ENCODE measurements at regions not wholly inside any gene's neighbourhood (a gene's known extent, or its start where the extent isn't known, plus 50 kb on each side); places are given as distances from the start of the nearest gene placed in this dataset.
A peak's percentile ranks its signal among the peaks of the same experiment; 100 is the strongest.

DNA sequence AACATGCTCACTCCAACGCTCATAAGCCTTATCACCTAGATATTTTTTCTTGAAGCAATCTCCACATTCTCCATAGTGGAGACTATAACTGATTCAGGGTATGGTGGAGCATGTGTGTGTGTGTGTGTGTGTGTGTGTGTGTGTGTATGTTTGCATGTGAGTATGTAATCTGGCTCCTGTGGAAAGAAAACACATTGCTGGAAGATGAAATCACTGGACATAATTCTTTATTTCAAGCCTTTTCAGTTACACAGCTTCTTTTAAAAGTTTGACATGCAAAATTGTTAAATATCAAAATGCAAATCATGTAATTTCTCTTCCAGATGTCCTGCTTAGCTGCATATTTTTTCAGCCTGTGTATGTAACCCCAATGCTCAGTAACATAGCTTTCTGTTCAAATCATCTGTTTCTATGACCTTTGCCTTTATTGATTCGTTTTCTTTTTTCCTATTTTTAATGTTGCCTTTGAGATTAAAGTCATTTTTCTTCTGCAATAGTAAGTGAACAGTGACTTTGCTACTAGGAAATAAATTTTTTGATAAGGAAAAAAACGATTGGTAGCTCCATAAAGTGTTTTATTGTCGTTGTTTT lies 80.5 kb upstream of the BTG1 start:
- Mint-ChIP-seq H3K27me3 (no peaks in the 10 kb centered on the region), H3K36me3 (ENCODE audit: low read depth) (no peaks in the 10 kb centered on the region), H3K9me3 (no peaks in the 10 kb centered on the region), H3K27ac (no peak overlapping the region), H3K4me3 (no peak overlapping the region), H3K4me1 (peaks cover 9% of the 10 kb centered on the region)
- ATAC-seq (no peak), DNase-seq (no peak)

- no peak for DNase-seq
- ATAC-seq: peak; percentile 40
- Mint-ChIP-seq H3K4me3 (no peak overlapping the region), H3K9me3 (no peaks in the 10 kb centered on the region), H3K27me3 (no peaks in the 10 kb centered on the region), H3K27ac (no peak overlapping the region), H3K36me3 (ENCODE audit: low read depth) (no peaks in the 10 kb centered on the region), H3K4me1 (peaks cover 9% of the 10 kb centered on the region)
Observed at GRCh38 chr12:92224685-92225331, 79.2 kb upstream of the BTG1 start.

DNA sequence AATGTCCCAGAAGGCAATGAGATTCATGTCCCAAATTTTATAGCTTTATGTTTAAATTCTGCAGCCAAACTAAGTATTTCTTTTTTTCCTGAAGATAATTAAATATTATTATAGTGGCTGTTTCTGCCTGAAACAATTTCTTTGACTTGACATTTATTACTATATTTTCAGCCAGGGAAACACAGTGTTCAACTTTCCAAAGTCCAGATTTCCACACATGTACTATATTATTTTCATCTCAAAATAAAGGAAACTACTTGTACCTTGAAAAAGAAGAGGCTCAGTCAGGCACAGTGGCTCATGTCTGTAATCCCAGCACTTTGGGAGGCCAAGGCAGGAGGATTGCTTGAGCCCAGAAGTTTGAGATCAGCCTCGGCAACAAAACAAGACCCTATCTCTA lies 77.8 kb upstream of the BTG1 start:
- H3K27ac Mint-ChIP-seq: no peak overlapping the region
- no peaks in the 10 kb centered on the region for H3K36me3 Mint-ChIP-seq (ENCODE audit: low read depth)
- H3K4me1 Mint-ChIP-seq: peaks cover 17% of the 10 kb centered on the region
- ATAC-seq (no peak), DNase-seq (no peak)
- no peaks in the 10 kb centered on the region for H3K27me3 Mint-ChIP-seq
- no peaks in the 10 kb centered on the region for H3K9me3 Mint-ChIP-seq
- no peak overlapping the region for H3K4me3 Mint-ChIP-seq

GRCh38 chr12:92221656-92222315 lies 76.1 kb upstream of the BTG1 start:
- ATAC-seq (no peak), DNase-seq (no peak)
- no peak overlapping the region for H3K4me3 Mint-ChIP-seq
- no peak overlapping the region for H3K27ac Mint-ChIP-seq
- no peaks in the 10 kb centered on the region for H3K9me3 Mint-ChIP-seq
- H3K36me3 Mint-ChIP-seq (ENCODE audit: low read depth): no peaks in the 10 kb centered on the region
- H3K27me3 Mint-ChIP-seq: no peaks in the 10 kb centered on the region
- H3K4me1 Mint-ChIP-seq: peaks cover 30% of the 10 kb centered on the region

DNA sequence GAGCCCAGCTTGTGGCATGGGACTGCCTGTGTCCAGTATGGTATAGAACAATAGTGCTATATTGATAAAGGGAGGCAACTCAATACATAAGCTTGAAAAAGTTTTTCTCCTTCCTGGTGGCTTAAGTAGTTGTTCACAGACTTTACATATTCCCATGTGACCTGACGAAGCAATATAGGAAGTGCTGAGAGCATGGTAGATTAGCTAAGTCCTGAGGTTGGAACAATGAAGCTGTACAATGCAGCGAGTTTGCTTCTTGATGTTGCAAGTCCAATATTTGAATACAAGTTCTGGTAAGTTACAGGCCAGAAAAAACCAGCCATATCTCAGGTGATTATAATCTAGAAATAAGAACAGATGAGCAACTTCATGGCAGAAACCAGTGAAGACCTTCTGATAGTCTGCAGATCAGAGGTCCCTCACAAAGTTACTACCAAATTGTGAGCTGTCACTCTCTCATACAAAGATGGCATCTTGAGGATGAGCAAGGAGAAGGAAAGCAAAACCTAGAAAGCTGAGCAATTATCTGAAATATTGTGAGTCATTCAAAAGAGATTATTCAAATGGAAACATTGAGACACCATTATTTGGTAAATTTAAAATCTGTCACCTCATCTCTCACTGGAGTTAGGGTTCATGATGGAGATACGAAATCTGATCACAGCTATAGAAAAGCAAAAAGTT lies 72.9 kb upstream of the BTG1 start:
- Mint-ChIP-seq H3K4me3 (peak overlapping the region; percentile 13), H3K27ac (peak overlapping the region; percentile 67), H3K9me3 (peaks cover 12% of the 10 kb centered on the region), H3K4me1 (peaks cover 33% of the 10 kb centered on the region), H3K36me3 (ENCODE audit: low read depth) (no peaks in the 10 kb centered on the region), H3K27me3 (no peaks in the 10 kb centered on the region)
- DNase-seq: no peak
- ATAC-seq: peak; percentile 83

DNA sequence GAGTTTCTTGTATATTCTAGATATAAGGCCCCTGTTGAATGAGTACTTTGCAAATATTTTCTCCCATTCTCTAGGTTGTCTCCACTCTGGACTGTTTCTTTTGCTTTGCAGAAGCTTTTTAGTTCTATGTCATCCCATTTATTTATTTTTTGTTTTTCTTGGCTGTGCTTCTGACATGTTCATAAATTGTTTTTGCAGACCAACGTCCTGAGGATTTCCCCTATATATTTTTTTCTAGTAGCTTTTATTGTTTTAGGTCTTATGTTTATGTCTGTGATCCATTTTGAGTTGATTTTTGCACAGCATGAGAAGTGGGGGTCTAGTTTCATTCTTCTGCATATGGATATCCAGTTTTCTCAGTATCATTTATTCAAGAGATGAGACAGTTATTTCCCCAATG lies 70.4 kb upstream of the BTG1 start:
- no peaks in the 10 kb centered on the region for H3K27me3 Mint-ChIP-seq
- H3K9me3 Mint-ChIP-seq: peaks cover 16% of the 10 kb centered on the region
- H3K27ac Mint-ChIP-seq: no peak overlapping the region
- no peak overlapping the region for H3K4me3 Mint-ChIP-seq
- no peak for DNase-seq
- H3K4me1 Mint-ChIP-seq: peaks cover 39% of the 10 kb centered on the region
- ATAC-seq: no peak
- peaks cover 6% of the 10 kb centered on the region for H3K36me3 Mint-ChIP-seq (ENCODE audit: low read depth)

DNA sequence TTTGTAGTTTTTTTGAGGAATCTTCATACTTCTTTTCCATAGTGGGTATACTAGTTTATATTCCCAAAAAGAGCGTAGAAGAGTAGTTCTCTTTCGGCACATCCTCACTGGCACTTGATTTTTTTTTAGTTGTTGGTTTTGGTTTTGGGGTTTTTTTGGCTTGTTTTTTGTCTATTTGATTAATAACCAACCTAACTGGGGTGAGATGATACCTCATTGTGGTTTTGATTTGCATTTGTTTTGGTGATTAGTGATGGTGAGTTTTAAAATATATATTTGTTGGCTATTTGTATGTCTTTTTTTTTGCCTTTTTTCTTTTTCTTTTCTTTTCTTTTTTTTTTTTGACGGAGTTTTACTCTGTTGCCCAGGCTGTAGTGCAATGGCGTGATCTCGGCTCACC lies 69.7 kb upstream of the BTG1 start:
- no peaks in the 10 kb centered on the region for H3K27me3 Mint-ChIP-seq
- no peak for ATAC-seq
- no peak overlapping the region for H3K27ac Mint-ChIP-seq
- no peak overlapping the region for H3K4me3 Mint-ChIP-seq
- H3K9me3 Mint-ChIP-seq: peaks cover 16% of the 10 kb centered on the region
- H3K36me3 Mint-ChIP-seq (ENCODE audit: low read depth): peaks cover 6% of the 10 kb centered on the region
- no peak for DNase-seq
- peaks cover 42% of the 10 kb centered on the region for H3K4me1 Mint-ChIP-seq

- Mint-ChIP-seq H3K27ac (no peak overlapping the region), H3K4me1 (peaks cover 46% of the 10 kb centered on the region), H3K4me3 (no peak overlapping the region), H3K27me3 (no peaks in the 10 kb centered on the region), H3K9me3 (peaks cover 16% of the 10 kb centered on the region), H3K36me3 (ENCODE audit: low read depth) (peaks cover 10% of the 10 kb centered on the region)
- DNase-seq (no peak), ATAC-seq (no peak)
Observed at GRCh38 chr12:92213166-92213565, 67.5 kb upstream of the BTG1 start.

GRCh38 chr12:92210071-92210470 lies 64.4 kb upstream of the BTG1 start:
- DNase-seq: no peak
- Mint-ChIP-seq H3K4me1 (peaks cover 44% of the 10 kb centered on the region), H3K36me3 (ENCODE audit: low read depth) (peaks cover 10% of the 10 kb centered on the region), H3K27ac (peak overlapping the region; percentile 81), H3K9me3 (peaks cover 12% of the 10 kb centered on the region), H3K4me3 (peak overlapping the region; percentile 32), H3K27me3 (no peaks in the 10 kb centered on the region)
- peak; percentile 80 for ATAC-seq

DNA sequence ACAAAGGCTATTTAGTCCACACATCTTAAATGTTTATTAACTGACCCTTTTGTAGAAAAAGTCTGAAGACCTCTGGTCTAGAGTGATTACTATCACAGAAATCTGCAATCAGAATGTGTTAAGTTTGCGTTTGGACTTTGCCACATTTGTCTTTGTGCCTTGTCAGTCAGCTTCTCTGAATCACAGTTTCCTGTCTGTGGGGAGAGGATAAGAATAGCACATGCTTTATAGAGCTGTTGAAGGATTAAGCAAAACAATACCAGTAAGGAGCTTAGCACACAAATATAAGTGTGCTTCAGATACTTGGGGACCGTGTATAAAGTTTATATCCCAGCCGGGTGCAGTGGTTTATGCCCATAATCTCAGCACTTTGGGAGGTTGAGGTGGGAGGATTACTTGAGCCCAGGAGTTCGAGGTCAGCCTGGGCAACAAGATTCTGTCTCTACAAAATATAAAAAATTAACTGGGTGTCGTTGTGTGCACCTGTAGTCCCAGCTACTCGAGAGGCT lies 63.0 kb upstream of the BTG1 start:
- H3K27ac Mint-ChIP-seq: peak overlapping the region; percentile 77

DNA sequence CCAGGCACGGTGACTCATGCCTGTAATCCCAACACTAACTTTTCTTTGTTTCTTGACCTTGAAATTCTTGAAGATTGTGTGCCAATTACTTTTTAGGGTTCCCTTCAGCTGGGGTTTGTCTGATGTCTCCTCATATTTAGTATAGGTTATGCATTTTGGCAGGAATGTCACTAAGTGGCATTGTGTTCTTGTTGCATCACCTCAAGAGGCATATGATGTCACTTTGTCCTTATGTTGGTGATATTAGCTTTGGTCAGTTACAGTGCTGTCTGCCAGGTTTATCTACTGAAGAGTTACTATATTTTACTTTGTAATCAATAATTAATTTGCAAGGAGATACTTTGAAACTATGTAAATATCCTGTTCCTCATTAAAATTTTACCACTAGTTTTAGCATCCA lies 61.0 kb upstream of the BTG1 start:
- Mint-ChIP-seq H3K27me3 (no peaks in the 10 kb centered on the region), H3K4me1 (peaks cover 35% of the 10 kb centered on the region), H3K9me3 (peaks cover under 1% of the 10 kb centered on the region), H3K4me3 (no peak overlapping the region), H3K36me3 (ENCODE audit: low read depth) (peaks cover 6% of the 10 kb centered on the region), H3K27ac (no peak overlapping the region)
- DNase-seq: no peak
- no peak for ATAC-seq

More for the DNA sequence above, 63.0 kb upstream of the BTG1 start:
- peaks cover 4% of the 10 kb centered on the region for H3K9me3 Mint-ChIP-seq
- H3K4me1 Mint-ChIP-seq: peaks cover 41% of the 10 kb centered on the region
- H3K36me3 Mint-ChIP-seq (ENCODE audit: low read depth): peaks cover 10% of the 10 kb centered on the region
- H3K27me3 Mint-ChIP-seq: no peaks in the 10 kb centered on the region
- H3K4me3 Mint-ChIP-seq: peak overlapping the region; percentile 70
- no peak for DNase-seq
- ATAC-seq: peak; percentile 81

- DNase-seq (no peak), ATAC-seq (no peak)
- H3K27ac Mint-ChIP-seq: no peak overlapping the region
- H3K27me3 Mint-ChIP-seq: no peaks in the 10 kb centered on the region
- H3K4me3 Mint-ChIP-seq: no peak overlapping the region
- peaks cover 4% of the 10 kb centered on the region for H3K36me3 Mint-ChIP-seq (ENCODE audit: low read depth)
- H3K4me1 Mint-ChIP-seq: peaks cover 35% of the 10 kb centered on the region
- no peaks in the 10 kb centered on the region for H3K9me3 Mint-ChIP-seq
Observed at GRCh38 chr12:92206011-92206410, 60.4 kb upstream of the BTG1 start.

DNA sequence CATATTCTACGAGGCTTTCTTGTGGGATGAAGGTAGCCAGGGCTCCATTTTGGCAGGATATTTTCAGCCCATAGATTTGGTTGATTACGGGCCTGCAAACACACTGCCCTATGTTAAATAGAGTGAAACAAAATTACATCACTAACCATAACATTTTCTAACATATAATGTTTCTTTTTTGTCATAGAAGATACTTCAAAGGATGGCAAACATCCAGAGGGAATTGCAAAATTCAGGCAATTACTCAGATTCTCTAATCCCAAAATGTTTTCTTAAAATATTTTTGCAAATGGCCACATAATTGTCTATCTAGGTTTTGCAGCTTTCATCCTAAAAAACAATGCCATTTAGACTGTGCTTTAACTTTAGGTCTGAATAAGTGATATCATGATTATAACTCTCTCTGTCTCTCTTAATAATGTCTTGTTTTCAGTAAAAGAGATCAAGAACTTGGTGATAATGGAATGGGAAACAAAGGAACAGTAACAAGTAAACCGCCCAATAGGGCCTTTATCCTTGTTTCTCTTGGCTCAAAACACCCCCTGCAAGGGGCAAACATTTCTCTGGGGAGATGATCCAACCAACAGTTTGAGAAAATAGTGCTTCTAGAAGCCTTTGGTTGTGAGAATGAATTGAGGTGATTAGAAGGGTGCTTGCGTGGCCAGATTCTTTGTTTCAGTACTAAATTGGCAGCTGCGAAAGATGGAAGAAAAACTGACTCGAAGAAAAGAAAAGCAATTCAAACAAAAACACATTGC lies 54.4 kb upstream of the BTG1 start:
- ATAC-seq: no peak
- Mint-ChIP-seq H3K9me3 (peaks cover 18% of the 10 kb centered on the region), H3K27me3 (no peaks in the 10 kb centered on the region), H3K36me3 (ENCODE audit: low read depth) (peaks cover 2% of the 10 kb centered on the region), H3K27ac (no peak overlapping the region), H3K4me3 (no peak overlapping the region), H3K4me1 (no peaks in the 10 kb centered on the region)
- DNase-seq: no peak

DNA sequence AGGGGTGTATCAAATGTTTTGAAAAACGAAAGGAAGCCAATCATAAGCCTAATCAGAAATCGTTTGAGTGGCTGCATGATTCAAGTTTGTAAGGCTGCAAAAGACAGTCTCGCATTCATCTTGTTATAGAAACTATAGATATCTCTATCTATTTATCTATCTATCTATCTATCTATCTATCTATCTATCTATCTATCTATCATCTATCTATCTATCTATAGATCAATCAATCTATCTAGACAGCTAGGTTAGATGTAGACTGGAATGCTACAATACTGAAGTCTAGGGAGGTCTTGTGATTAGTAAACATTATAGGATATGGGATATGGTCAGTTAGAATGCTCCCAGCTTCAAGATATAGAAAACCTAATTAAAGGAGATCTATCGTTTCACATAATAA lies 52.2 kb upstream of the BTG1 start:
- H3K27me3 Mint-ChIP-seq: no peaks in the 10 kb centered on the region
- no peak overlapping the region for H3K27ac Mint-ChIP-seq
- peaks cover 2% of the 10 kb centered on the region for H3K4me1 Mint-ChIP-seq
- ATAC-seq (no peak), DNase-seq (no peak)
- peaks cover 18% of the 10 kb centered on the region for H3K9me3 Mint-ChIP-seq
- no peak overlapping the region for H3K4me3 Mint-ChIP-seq
- peaks cover 2% of the 10 kb centered on the region for H3K36me3 Mint-ChIP-seq (ENCODE audit: low read depth)
